Skin of body (tissue), 1 donor: ENCODE measurements at regions not wholly inside any gene's neighbourhood (a gene's known extent, or its start where the extent isn't known, plus 50 kb on each side); places are given as distances from the start of the nearest gene placed in this dataset.
"Not testable (repeated sequence)": the region's sequence is repeated elsewhere in the genome, so short reads cannot be mapped to it uniquely, and the experiment has no call there.

ENCODE experiments used
- DNase-seq: peaks from one replicate; lab custom pipeline; 2025; lab: John Stamatoyannopoulos, UW

- no peak for DNase-seq
These were observed 115.3 kb upstream of the CCND2 start for GRCh38 chr12:4158306-4158705.

GRCh38 chr12:4157122-4157521, 116.4 kb upstream of the CCND2 start:
- no peak for DNase-seq

GRCh38 chr12:4156317-4156716, 117.2 kb upstream of the CCND2 start:
- DNase-seq = no peak

GRCh38 chr12:4154672-4155225, 118.8 kb upstream of the CCND2 start:
- no peak for DNase-seq

GRCh38 chr12:4153343-4153892, 120.1 kb upstream of the CCND2 start:
- DNase-seq = no peak

GRCh38 chr12:4152145-4152795, 121.3 kb upstream of the CCND2 start:
- DNase-seq = peak; percentile 32

- no peak for DNase-seq
These were observed 122.0 kb upstream of the CCND2 start for GRCh38 chr12:4151362-4152121.

GRCh38 chr12:4150355-4150754, 123.2 kb upstream of the CCND2 start:
- DNase-seq = not testable (repeated sequence)

GRCh38 chr12:4148418-4149056, 125.0 kb upstream of the CCND2 start:
- no peak for DNase-seq

GRCh38 chr12:4147031-4147481, 126.5 kb upstream of the CCND2 start:
- DNase-seq = no peak

GRCh38 chr12:4145990-4146859, 127.3 kb upstream of the CCND2 start:
- no peak for DNase-seq

- no peak for DNase-seq
These were observed 128.9 kb upstream of the CCND2 start for GRCh38 chr12:4144676-4145075.

GRCh38 chr12:4143896-4144295, 129.7 kb upstream of the CCND2 start:
- no peak for DNase-seq

GRCh38 chr12:4141348-4142270, 132.0 kb upstream of the CCND2 start:
- DNase-seq = peak; percentile 79

- peak; percentile 68 for DNase-seq
These were observed 132.8 kb upstream of the CCND2 start for GRCh38 chr12:4140581-4141301.

GRCh38 chr12:4139191-4139590, 134.4 kb upstream of the CCND2 start:
- no peak for DNase-seq

GRCh38 chr12:4138532-4138931, 135.0 kb upstream of the CCND2 start:
- not testable (repeated sequence) for DNase-seq

- no peak for DNase-seq
These were observed 135.5 kb upstream of the CCND2 start for GRCh38 chr12:4138051-4138450.

GRCh38 chr12:4137441-4137840, 136.1 kb upstream of the CCND2 start:
- DNase-seq = no peak
